HG02623 (cell line): ENCODE measurements at regions not wholly inside any gene's neighbourhood (a gene's known extent, or its start where the extent isn't known, plus 50 kb on each side); places are given as distances from the start of the nearest gene placed in this dataset.

Experiments
- ATAC-seq: cut with Tn5 transposase; IDR thresholded peaks from one replicate; pipeline ENCODE4 v1.9.1; 2021; ENCODE audit warnings: moderate library complexity; ENCODE audit not compliant: unreplicated experiment

DNA sequence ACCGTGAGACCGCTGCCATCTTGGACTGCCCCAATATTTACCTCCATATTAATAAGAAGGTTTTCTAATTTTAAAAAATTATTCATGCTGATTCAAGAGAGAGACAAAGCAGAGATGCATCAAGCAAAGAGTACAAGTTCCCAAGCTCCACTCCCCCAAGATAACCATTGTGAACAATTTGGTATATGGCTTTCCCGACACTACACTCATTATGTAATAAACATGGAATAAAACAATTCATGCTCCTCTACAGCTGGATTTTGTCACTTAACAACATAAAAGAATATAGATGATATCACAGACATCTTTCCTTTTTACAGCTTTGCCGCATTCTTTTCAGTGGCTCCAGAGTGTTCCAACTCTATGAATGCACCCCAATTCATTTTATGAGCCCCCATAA lies 307.6 kb downstream of the FGFR2 start:
- ATAC-seq: no peak

- no peak for ATAC-seq
These were observed 306.9 kb downstream of the FGFR2 start for GRCh38 chr10:121291376-121291775.

DNA sequence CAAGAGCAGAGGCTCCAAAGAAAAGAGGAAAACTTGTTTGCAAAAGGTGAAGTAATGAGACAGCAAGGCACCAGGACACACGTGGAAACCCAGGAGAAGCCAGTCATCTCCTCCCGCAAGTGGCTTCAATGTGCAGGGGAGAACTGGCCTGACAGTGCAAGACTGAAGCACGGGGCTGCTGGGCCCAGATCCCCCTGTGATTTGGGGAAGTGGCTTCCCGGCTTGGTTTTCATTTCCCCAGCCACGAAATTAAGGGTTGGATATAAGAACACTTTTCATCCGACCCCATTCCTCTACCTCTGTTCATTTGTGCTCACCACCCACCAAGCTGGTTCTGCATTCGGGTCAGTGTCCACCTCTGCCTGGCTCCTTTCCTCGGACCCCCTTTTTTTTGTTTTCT lies 306.4 kb downstream of the FGFR2 start:
- no peak for ATAC-seq

DNA sequence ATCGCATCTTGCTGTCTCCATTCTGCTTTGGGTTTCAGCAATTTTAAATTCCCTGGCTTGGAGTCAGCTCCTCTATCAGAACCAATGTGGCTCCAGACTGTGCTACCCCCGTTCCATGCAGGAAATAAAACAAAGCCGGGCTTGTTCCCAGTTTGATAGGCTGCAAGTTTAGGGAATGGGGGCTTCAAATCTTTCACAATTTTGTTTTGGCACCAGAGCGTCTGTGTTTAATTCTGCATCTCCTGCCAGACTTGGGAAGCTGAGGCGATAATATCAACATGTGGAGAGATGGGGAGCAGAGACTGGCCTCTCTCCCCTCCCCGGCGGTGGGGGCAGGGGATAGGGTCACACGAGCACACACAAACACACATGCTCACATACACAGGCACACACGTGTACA lies 305.9 kb downstream of the FGFR2 start:
- no peak for ATAC-seq

DNA sequence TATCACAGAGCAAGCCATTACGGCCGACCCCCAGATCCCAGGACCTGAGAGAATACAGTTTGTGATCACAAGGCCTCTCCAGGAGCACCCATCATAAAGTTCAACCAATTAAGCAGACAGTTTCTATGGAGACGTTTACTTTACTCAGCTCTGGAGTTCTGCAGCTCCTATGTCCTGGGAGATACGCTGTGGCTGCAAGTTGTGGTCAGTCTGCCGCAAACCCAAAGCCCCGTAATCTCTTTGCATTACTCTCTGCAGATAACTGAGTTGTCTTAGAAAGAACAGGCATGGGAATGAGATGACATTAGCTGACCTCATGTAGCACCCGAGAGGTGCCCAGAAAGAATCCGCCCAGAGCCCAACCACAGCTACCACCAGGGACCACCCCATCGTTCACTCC lies 305.1 kb downstream of the FGFR2 start:
- no peak for ATAC-seq

- ATAC-seq: no peak
These were observed 303.6 kb downstream of the FGFR2 start for GRCh38 chr10:121294630-121295029.

DNA sequence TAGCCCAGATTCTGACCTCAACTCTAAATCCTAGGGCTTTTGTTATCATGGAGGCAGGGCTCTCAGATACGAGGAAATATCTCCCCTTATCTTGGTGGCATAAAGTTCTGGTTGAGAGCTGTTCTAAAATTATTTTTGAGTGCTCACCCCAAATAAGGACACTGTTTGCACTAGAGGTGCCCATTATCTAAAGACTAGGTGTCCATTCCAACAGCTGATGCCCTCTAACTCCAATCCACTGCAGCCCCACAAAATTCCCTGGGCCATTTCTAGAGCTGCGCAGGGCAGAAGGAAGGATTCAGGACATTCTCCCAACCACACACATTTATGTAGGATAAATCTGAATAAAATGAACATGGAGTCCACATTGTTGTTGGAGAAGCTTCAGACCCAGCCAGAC lies 301.9 kb downstream of the FGFR2 start:
- no peak for ATAC-seq

GRCh38 chr10:121296881-121297585 lies 301.2 kb downstream of the FGFR2 start:
- no peak for ATAC-seq

- no peak for ATAC-seq
These were observed 297.5 kb downstream of the FGFR2 start for GRCh38 chr10:121300723-121301122.

GRCh38 chr10:121302541-121303180 lies 295.6 kb downstream of the FGFR2 start:
- ATAC-seq: no peak

DNA sequence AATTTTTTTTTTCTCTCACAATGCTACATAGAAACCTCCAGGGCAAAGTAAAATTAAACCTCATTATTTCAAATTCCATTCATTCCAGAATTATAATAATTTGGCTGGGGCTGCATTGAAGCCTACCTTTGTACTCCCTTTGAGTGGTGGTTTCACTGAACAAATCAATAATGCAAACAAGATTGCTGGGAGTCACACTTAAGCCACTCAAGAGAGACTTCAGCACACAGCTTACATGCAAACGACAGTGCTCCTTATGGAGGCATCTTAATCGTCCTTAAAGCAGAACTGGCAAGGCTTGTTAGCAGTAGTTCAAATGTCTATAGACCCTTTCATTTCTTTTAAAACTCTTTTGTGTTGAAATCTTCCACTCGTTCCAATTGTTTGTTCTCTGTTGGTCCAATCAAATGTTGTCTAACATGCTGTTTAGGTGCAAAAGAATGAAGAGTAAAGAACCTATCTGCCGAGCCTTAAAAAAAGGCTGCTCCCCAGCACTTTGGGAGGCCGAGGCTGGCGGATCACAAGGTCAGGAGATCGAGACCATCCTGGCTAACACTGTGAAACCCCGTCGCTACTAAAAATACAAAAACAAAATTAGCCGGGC lies 294.9 kb downstream of the FGFR2 start:
- ATAC-seq: no peak

DNA sequence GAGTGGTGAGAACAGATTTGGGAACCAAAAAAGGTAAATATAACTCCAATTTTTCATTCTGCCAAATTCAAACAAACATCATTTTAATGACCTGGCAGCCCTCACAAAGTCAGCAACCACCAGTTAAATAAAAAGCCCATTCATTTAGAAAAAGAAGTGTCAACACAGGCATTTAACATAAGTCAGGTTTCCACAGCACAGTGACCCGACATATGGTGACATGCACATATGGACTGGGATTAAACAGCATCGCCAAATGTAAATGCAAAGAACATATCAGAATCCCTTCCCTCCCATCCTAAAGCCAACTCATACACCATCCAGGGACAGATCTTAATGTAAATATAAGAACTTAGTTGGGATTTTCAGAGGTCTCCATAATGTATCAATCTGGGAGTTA lies 293.2 kb downstream of the FGFR2 start:
- ATAC-seq: no peak

DNA sequence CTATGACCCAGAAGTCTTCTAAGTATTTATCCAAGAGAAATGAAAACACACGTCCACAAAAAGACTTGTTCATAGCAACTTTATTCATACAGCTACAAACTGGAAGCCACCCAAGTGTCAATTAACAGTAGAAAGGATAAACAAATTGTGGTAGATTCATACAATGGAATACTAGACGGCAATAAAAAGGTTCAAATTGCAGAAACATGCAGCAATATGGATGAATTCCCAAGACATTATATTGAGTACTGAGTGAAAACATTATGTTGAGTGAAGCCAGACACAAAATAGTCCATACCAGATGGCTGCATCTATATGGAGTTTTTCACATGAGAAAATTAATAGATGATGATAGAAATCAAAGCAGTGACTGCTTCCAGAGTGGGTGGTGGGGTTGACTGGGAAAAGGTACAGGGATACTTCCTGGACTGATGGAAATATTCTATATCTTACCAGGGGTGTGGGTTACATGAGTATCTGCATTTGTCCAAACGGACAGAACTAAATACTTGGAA lies 292.0 kb downstream of the FGFR2 start:
- ATAC-seq: no peak

- no peak for ATAC-seq
These were observed 290.7 kb downstream of the FGFR2 start for GRCh38 chr10:121307411-121307980.

DNA sequence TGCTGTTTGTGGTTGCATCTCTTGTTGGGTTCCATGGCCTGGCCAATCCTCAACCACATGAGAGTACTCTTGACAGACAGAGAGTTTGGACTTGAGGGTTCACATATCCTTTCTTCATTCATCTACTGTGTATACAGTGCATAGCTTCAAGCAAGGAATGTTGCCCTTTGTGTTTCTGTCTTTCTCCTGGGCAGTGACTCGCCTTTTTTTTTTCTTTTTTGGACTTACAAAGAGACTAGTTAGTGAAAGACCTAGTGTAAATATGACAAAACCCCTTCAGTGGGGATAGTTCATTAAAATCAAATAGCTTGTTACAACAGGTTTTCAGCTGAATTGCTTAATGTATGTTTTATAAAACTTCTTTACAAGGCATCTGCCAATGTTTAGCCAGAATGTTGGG lies 290.2 kb downstream of the FGFR2 start:
- ATAC-seq: no peak

DNA sequence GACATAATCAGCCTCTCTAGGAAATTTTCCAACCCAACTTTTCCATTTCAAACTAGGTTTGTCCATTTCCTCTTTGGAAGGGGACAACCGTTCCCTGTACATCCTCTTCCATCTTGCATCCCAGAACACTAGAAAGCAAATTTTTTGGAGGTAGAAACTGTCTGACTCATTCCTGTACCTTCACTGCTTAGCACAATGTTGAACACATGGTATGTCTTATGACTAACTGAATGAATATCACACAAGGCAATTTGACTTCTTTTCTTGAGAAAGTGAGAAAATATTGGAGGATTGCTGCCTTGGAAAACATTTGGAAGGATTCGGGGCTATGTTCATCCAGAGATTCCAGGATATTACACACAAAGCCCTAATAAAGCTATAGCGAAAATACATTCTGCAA lies 289.1 kb downstream of the FGFR2 start:
- no peak for ATAC-seq

DNA sequence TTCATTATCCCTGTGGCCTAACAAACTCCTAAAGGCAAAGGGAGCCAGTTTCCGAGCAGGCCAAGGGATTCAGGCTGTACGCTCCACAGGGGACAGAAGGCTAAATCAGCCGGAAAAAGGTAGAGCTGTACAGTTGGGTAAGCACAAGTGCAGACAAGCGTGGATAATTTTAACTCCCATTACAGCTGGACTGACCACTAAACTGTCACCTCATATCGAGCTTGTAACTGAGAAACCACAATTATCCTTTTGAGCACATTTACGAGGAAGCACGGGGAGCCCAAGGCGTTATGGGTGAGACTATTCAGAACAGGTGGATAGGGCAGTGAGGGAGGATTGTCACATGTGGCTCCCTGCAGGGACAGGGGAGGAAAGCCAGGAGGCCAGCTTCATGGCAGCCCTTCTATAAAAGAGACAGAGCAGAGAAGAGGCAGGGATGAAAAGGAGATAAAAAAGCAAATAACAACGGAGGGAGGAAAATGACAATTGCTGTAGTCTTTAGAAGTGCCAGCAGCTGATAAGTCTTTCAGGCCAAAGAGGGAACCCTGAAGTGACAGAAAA lies 288.0 kb downstream of the FGFR2 start:
- ATAC-seq: no peak

DNA sequence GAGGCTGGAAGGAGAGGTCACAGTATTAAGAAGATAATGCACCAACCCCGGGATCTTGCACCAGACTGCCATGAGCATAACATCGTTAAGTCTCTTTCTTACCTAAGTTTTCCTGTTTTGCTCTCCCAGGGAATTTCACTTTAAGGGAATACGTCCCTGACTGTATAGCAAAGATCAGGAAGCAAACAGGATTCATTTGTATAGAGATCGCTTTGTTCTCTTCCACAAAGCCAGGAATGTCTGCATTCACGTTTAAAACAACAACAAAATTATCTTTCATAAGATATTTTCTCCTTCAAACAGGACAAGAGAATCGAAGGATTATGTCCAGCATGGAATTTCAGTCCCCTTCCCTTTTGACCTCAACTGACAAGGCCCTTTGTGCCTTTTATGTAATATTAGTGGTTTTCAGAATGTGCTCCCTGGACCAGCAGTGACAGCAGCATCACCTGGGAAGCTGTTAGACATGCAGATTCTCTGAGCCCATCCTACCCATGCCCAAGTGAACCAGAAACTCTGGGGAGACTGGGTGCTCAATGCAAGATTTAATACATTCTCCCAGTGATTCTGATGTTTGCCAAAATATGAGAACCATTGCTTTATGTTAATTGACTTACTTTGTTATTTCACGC lies 286.3 kb downstream of the FGFR2 start:
- ATAC-seq: no peak

DNA sequence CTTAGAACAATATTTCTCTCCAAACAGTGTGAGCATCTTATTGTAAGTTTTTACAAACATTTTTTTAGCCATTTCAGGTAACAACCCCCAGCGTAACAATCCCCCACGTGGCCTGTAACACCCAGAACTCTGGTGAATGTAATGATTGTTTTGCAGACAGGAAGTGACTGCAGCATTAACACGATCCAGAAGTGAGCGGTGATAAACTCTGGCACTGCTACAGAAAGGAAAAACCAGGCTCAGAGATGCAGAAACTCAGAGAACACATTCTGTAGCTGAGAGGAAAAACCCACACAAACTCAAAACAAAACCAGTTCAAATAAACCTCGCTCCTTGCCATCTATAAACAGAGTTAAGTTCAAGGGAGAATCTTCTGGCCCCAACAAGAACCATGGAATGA lies 285.7 kb downstream of the FGFR2 start:
- ATAC-seq: no peak

DNA sequence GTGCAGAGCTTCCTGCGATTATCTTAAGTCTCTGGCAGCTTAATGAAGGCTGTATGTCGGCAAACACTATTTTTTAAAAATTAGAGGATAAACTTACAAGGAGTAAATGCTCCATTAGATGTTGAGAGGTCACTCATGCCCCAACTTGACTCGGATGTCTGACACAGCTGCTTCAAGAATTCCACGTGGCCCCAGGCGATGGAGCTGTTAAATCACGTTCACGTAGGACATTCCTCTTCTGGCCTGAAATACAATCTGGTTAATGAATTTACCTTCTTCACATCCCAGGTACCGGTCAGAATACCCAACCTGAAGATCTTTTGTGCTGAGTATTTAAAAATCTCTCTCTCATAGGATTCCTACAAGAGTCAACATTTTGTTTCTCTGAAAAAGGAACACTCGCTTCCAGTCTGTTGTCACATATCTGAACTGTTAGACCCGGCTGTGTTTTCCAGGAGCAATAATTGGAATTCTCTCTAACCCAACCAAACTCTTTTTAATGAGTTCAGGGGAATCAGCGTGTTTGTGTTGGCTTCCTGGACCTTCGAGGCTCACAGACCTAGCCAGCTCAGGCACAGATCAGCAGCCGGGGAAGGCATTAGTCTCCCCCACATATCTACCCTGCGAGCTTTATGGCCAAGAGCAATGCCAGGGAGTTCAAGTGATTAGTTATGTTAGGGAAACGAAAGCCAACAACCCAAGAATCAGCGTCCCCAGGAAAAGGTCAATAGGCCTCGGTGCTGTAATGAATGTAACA lies 284.9 kb downstream of the FGFR2 start:
- ATAC-seq: no peak
